ENCODE measurements at regions not wholly inside any gene's neighbourhood (a gene's known extent, or its start where the extent isn't known, plus 50 kb on each side); places are given as distances from the start of the nearest gene placed in this dataset.

GRCh38 chr3:153245661-153246060 is 83.6 kb downstream of the RAP2B start:
- Histone ChIP-seq H3K9me3 (ENCODE audit: control insufficient read depth in 1 of 2, insufficient read depth in 1 of 2, low read depth in 1 of 2, low read length in 2 of 2) (no peaks in the 10 kb centered on the region), H3K4me2 (ENCODE audit: low read length) (no peak overlapping the region), H2AFZ (ENCODE audit: low read depth, low read length, poor library complexity, severe bottlenecking) (no peak overlapping the region), H4K20me1 (ENCODE audit: insufficient read depth) (no peaks in the 10 kb centered on the region), H3K79me2 (ENCODE audit: insufficient read depth, low read length) (no peaks in the 10 kb centered on the region), H3K36me3 (ENCODE audit: control insufficient read depth in 1 of 2, insufficient read depth in 2 of 2, low read length in 2 of 2) (no peaks in the 10 kb centered on the region), H3K27me3 (ENCODE audit: insufficient read depth, low read length) (no peaks in the 10 kb centered on the region), H3K27ac (ENCODE audit: low read depth, low read length) (no peak overlapping the region), H3K9ac (ENCODE audit: low read length) (no peak overlapping the region), H3K4me1 (ENCODE audit: control insufficient read depth in 1 of 2, insufficient read depth in 2 of 2, low read length in 2 of 2) (no peaks in the 10 kb centered on the region), H3K4me3 (replicated peaks in 1 of 2; ENCODE audit: low read depth in 1 of 2, low read length in 2 of 2) (no peak overlapping the region), H3K9me2 (ENCODE audit: insufficient read depth) (no peaks in the 10 kb centered on the region)
- DNase-seq (ENCODE audit: low read depth, low spot score) (no peak), ATAC-seq (no peak)
- ChIA-PET POLR2A (no interaction called here), CTCF (no interaction called here), RAD21 (ENCODE audit: low non-redundant PET in 1 of 2, low total read pairs in 2 of 2, uncharacterized antibody in 2 of 2, unreplicated experiment in 2 of 2) (no interaction called here)
- BruUV-seq (replicated peaks) = no TSS peak
- no peak for TF ChIP-seq EZH2phosphoT487 (IDR thresholded peaks at IDR 0.05; ENCODE audit: borderline replicate concordance)
- TF ChIP-seq JUND (IDR thresholded peaks at IDR 0.05) = no peak
- TF ChIP-seq ELF1 (IDR thresholded peaks at IDR 0.05; ENCODE audit: borderline replicate concordance, low read depth) = no peak
- TF ChIP-seq ZFX (IDR thresholded peaks at IDR 0.05) = no peak
- no peak for TF ChIP-seq SRF (IDR thresholded peaks at IDR 0.05; ENCODE audit: low read depth)
- intact Hi-C loops (cut with micrococcal nuclease) = no loop called here

GRCh38 chr3:153246331-153246730 is 84.3 kb downstream of the RAP2B start:
- POLR2A ChIA-PET = no interaction called here
- H3K36me3 ChIP-seq (ENCODE audit: control insufficient read depth in 1 of 2, insufficient read depth in 2 of 2, low read length in 2 of 2) = no peaks in the 10 kb centered on the region
- no peaks in the 10 kb centered on the region for H3K4me1 ChIP-seq (ENCODE audit: control insufficient read depth in 1 of 2, insufficient read depth in 2 of 2, low read length in 2 of 2)
- RAD21 ChIA-PET (ENCODE audit: low non-redundant PET in 1 of 2, low total read pairs in 2 of 2, uncharacterized antibody in 2 of 2, unreplicated experiment in 2 of 2) = no interaction called here
- no peak for ATAC-seq
- TF ChIP-seq YY1 (IDR thresholded peaks at IDR 0.05; ENCODE audit: extremely low read depth, insufficient replicate concordance, low read depth, low read length) = no peak
- TF ChIP-seq JUND (IDR thresholded peaks at IDR 0.05) = no peak
- no peak for TF ChIP-seq EGR1 (IDR thresholded peaks at IDR 0.05; ENCODE audit: low read depth)
- no peak for TF ChIP-seq ELF1 (IDR thresholded peaks at IDR 0.05; ENCODE audit: borderline replicate concordance, low read depth)
- no peak for TF ChIP-seq POLR2AphosphoS5 (IDR thresholded peaks at IDR 0.05; ENCODE audit: low read depth, low read length)
- no peaks in the 10 kb centered on the region for H3K9me3 ChIP-seq (ENCODE audit: control insufficient read depth in 1 of 2, insufficient read depth in 1 of 2, low read depth in 1 of 2, low read length in 2 of 2)
- H3K4me3 ChIP-seq (replicated peaks in 1 of 2; ENCODE audit: low read depth in 1 of 2, low read length in 2 of 2) = no peak overlapping the region
- no peak overlapping the region for H3K27ac ChIP-seq (ENCODE audit: low read depth, low read length)
- no peaks in the 10 kb centered on the region for H3K9me2 ChIP-seq (ENCODE audit: insufficient read depth)
- no peak for DNase-seq (ENCODE audit: low read depth, low spot score)
- no peaks in the 10 kb centered on the region for H3K27me3 ChIP-seq (ENCODE audit: insufficient read depth, low read length)
- no peaks in the 10 kb centered on the region for H4K20me1 ChIP-seq (ENCODE audit: insufficient read depth)
- CTCF ChIA-PET = no interaction called here
- no peak overlapping the region for H3K4me2 ChIP-seq (ENCODE audit: low read length)
- H3K9ac ChIP-seq (ENCODE audit: low read length) = no peak overlapping the region
- no TSS peak for BruUV-seq (replicated peaks)
- H2AFZ ChIP-seq (ENCODE audit: low read depth, low read length, poor library complexity, severe bottlenecking) = no peak overlapping the region
- intact Hi-C loops (cut with micrococcal nuclease) = no loop called here
- H3K79me2 ChIP-seq (ENCODE audit: insufficient read depth, low read length) = no peaks in the 10 kb centered on the region

Data from HCT116 (cell line).